Neural progenitor cell (in vitro differentiated cells): ENCODE measurements at regions not wholly inside any gene's neighbourhood (a gene's known extent, or its start where the extent isn't known, plus 50 kb on each side); places are given as distances from the start of the nearest gene placed in this dataset.

Experiments used
- CTCF ChIP-seq: fragments of 200-600 bp; sonication (generic); IDR thresholded peaks from 2 replicates; pipeline ENCODE4 v1.5.1; 2017; ENCODE audit warnings: antibody characterized with exemption, mild to moderate bottlenecking
- EZH2 ChIP-seq: fragments of 200-600 bp; sonication (generic); IDR thresholded peaks from 2 replicates; pipeline ENCODE4 v1.6.1; 2017; ENCODE audit warnings: antibody characterized with exemption, mild to moderate bottlenecking, moderate library complexity

GRCh38 chr18:78826631-78827030 lies 153.0 kb upstream of the SALL3 start:
- TF ChIP-seq CTCF = no peak
- TF ChIP-seq EZH2 = no peak
